Activated T-cell treated with anti-CD3 and anti-CD28 coated beads, Interleukin-2, amount 50 U/mL, for 48 hours (primary cell): ENCODE measurements at regions not wholly inside any gene's neighbourhood (a gene's known extent, or its start where the extent isn't known, plus 50 kb on each side); places are given as distances from the start of the nearest gene placed in this dataset.

Experiments used
- DNase-seq, 2 experiments: peaks; one replicate each; pipeline ENCODE4 v3.0.0-alpha.2; 2020

DNA sequence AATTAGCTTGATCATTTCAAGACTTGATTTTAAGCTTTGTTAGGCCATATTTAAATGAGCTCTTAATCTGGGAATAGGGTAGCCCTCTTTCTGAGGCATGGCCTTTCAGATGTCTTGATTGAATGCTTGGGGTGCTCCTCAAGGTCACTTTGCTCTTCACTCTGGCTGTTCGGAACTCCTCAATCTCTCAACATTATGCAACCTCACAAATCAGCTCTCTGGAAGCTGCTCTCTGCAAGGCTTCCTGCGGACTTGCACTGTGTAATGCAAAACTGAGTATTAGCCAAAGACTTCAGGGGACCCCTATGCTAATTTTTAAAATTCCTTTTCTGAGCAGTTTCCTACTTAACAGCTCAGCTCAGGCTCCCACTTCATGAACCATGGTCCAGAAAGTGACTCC is 398.3 kb downstream of the PRDM5 start:
- no peak for DNase-seq

DNA sequence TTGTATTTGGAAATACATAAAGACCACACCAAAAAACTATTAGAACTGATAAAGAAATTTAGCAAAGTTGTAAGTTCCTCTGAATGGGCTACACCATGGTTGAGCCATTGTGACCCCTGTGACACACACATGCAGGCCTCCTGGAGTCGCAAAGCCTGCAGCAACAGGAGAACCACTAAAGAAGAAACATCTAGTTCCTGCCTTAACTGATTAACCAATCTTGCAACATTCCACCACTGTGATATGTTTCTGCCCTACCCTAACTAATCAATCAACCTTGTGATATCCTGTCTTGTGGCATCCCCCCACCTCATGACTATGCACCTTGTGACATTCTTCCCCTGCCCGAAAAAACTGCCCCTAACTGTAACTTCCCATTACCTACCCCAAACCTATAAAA is 401.8 kb downstream of the PRDM5 start:
- DNase-seq = no peak

- DNase-seq = no peak
These were observed 404.6 kb downstream of the PRDM5 start for GRCh38 chr4:120517966-120518365.

DNA sequence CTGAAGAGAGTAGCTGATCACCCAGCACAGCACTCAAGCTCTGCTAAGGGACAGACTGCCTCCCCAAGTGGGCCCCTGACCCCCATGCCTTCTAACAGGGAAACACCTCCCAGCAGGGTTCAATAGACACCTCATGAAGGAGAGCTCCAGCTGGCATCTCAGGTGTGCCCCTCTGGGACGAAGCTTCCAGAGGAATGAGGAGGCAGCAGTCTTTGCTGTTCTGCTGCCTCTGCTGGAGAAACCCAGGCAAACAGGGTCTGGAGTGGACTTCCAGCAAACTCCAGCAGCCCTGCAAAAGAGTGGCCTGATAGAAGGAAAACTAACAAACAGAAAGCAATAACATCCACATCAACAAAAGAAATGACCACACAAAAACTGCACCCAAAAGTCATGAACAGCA is 412.8 kb downstream of the PRDM5 start:
- no peak for DNase-seq

- no peak for DNase-seq
These were observed 413.3 kb downstream of the PRDM5 start for GRCh38 chr4:120509222-120509621.

DNA sequence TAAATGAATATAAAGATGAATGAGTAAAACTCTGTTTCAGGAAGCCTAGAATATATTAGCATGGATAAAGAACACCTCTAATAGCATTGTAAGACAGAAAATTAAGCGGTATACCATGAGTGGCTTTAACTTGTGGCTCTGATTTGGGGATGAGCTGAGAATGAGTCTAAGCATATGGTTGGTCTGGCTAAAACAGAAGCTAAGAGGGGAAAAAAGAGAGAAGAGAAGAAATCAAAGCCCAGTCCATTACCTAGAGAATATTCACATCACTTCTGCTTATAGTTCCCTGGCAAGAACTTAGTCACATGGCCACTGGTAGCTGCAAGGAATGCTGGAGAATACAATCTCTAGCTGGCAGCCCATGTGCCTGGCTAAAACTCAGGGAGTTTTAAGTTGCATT is 414.5 kb downstream of the PRDM5 start:
- no peak for DNase-seq

DNA sequence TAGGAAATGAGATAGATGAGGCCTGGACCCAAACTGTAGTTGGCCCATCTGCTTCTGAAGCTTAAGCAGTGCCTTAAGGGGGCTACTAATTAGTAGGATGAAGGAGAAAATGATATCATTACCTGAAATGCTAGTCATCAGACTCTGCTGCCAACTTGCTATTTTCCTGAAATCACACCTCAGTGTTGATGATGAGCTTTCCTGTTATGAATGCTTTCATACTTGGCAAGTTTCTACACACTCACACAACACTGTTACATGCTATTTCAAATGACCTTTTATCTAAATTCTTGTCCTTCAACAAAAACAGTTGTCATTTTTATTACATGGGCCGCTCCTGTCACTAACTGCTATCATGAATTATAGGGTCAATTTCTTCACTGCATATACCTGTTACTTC is 416.0 kb downstream of the PRDM5 start:
- no peak for DNase-seq

DNA sequence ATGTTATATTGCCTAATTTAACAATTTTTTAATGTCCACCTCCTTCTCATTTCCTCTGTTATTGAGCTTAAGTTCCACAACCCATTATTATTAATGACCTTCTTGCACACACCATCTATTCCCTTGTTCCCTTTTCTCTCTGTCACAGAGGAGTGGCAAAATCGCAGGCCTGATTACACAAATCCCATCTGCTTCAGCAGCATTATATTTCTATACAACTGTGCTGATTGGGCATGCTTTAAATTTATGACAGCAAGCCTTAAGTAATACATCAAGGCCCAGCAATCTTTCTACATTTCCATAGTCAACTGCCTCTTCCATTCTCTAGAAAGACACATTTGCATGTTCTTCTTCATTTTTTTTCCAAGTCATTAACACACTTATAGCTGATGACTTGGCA is 423.8 kb downstream of the PRDM5 start:
- no peak for DNase-seq

DNA sequence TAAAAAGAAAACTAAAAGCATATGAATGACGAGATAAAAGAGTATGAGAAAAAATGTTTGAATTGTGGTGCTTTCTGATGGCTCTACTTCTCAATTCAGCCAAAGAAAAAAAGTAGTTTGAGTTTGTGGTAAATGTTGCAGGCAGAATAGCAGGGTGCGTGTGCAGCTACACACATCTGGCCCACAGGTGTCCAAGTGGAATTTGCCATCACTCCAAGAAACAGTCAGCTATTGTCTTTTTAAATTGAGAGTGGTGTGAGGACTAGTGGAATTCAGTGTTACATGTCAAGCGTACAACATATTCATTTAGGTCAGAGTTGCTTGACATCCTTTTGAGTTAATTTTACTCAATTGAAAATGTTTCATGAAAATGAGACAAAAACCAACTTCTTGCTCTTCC is 424.8 kb upstream of the MAD2L1 start:
- DNase-seq = no peak

- DNase-seq = no peak
These were observed 415.1 kb upstream of the MAD2L1 start for GRCh38 chr4:120481756-120482155.

DNA sequence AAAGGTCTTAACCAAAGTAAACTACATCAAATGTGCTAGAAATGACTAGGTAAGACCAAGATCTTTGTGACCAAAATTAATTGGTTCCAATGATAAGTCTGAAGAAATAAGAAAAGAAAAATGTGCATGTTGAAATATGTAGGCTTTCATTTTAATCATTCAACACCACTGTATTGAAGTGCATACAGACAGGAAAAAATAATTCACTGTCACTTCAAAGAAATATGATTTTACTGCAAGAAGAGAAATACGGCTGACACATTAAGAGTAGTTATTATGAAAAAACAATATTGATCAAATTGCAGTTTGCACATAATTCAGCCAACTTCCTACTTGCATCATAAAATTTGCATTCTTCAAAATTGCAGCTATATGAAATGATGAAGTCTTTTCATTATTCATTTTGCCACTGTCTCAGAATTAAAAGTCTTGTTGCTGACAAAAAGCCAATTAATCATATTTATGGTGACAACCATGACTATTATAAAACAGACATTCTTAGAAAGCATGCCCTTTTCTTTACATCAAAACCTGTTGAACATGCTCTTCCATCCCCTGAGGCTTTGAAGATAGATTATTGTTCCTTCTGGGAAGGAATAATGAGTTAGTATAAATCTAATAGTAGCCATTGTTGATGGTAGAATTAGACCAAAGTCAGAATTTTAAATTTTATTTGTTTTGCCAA is 405.9 kb upstream of the MAD2L1 start:
- DNase-seq = no peak

- DNase-seq = no peak
These were observed 399.8 kb upstream of the MAD2L1 start for GRCh38 chr4:120466429-120466828.

GRCh38 chr4:120454788-120455187 is 388.1 kb upstream of the MAD2L1 start:
- DNase-seq = no peak

DNA sequence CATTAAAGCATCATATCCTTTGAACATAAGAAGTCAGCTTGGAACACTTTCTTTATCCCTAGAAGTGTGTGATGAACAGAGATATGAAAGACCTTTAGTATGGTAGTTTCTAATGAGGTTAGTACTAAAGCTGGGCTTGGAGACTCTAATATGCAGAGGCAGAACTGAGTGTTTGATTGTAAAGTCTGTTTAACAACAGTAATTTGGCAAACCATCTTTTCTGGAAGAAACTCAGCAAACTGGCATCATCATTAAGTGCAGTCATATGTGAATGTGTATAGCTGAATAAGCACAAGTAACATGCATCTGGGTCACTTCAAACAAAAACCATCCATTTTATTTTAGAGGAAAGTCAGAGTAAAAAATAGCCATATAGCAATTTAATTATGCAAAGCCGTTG is 385.9 kb upstream of the MAD2L1 start:
- no peak for DNase-seq

- DNase-seq = no peak
These were observed 385.4 kb upstream of the MAD2L1 start for GRCh38 chr4:120452001-120452400.

- DNase-seq = no peak
These were observed 381.1 kb upstream of the MAD2L1 start for GRCh38 chr4:120447774-120448173.

DNA sequence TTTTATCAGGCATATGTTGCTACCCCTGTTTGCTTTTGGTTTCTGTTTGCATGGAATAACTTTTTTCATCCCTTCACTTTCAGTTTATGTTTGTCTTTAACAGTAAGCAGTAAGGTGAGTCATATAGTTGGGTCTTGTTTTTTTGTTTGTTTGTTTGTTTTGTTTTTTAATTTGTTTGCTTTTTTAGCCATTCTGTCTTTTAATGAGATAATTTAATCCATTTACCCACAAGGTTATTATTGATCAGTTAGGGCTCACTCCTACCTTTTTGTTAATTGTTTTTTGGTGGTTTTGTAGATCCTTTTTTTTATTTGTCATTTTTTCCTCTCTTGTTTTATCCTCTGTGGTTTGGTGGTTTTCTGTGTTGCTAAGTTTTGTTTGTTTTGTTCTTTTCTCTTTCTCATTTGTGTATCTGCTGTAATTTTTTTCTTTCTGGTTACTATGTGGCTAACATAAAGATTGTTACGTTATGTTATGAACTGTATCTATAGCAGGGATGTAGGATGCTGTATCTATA is 379.5 kb upstream of the MAD2L1 start:
- DNase-seq = no peak

GRCh38 chr4:120445186-120445585 is 378.5 kb upstream of the MAD2L1 start:
- no peak for DNase-seq

GRCh38 chr4:120443116-120443515 is 376.5 kb upstream of the MAD2L1 start:
- no peak for DNase-seq

DNA sequence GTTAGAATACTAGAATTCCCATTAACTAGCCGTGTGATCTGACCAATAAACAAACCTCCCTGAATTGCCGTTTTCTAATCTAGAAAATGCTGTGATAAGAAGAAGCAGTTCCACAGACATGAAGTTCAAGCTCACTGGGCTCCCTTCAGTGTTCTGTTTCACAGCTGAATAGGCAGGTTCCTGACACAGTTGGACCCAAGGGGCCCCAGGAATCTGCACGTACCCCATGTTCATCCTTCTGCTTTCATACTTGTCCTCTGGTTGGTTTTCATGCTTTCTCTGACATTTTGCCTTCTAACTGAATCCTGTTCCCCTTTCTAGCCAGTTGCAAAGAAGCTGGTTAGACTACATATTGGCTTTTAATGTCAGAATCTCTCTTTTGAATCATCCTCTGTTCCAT is 374.1 kb upstream of the MAD2L1 start:
- no peak for DNase-seq

GRCh38 chr4:120435179-120435578 is 368.5 kb upstream of the MAD2L1 start:
- DNase-seq = no peak

DNA sequence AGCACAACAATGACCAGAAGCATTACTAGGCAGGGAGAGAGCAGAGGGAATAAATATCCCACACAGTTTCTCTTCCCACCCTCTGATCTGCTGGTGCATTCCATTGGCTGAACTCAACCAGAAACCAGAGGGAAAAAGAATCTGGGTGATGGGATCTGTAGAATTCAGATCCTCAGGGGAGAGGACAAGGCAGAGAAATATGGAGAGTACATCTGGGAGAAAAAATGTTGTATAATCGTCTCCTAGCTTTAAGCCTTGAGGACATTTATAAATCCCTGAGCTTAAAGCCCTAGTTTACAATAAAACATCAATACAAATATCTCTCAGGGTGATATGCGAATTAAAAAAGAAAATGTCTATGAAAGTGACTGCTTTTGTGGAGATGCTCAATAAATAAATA is 368.1 kb upstream of the MAD2L1 start:
- DNase-seq = no peak

DNA sequence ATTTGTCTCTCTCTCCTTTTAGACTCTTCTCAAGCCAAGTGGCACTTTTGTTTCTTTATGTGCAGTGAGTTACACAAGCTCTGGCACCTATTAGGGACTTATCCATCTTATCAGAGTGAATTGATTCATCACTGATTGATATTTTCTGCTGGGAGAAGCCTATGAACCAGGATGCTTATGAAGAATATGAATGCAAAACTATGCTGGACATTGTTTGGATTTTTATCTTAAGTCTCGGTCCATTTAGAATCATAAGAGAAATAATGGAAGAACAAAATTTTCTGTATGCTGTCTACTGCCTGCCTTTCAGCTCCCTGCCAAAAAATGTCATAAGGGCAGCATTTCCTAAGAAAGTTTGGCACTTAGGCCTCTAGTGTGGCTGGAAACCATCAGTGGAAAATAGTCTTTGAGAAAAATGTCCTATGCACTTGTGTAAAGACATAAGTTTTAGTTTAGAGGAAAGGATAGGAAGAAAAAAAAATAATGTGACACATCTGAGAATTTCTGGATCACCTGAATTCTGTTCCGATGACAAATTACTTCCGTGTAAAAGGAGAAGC is 365.7 kb upstream of the MAD2L1 start:
- DNase-seq = no peak

DNA sequence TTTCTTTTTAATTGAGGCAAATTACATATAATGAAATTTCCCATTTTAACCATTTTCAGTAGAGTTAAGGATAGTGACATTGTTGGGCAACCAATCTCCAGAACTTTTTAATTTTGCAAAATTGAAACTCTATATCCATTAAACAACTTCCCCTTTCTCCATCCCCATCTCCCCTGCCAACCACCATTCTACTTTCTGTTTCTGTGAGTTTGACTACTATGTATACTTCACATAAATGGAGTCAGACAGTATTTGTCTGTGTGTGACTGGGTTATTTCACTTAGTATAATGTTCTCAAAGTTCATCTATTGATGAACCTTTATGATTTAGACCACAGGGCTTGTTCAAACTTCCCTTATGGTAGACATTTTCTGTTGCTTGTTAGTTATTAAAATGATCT is 364.5 kb upstream of the MAD2L1 start:
- no peak for DNase-seq

GRCh38 chr4:120418146-120418545 is 351.5 kb upstream of the MAD2L1 start:
- no peak for DNase-seq
